Fibroblast of upper back skin (primary cell): ENCODE measurements at regions not wholly inside any gene's neighbourhood (a gene's known extent, or its start where the extent isn't known, plus 50 kb on each side); places are given as distances from the start of the nearest gene placed in this dataset.
A peak's percentile ranks its signal among the peaks of the same experiment; 100 is the strongest.
"Not testable (repeated sequence)": the region's sequence is repeated elsewhere in the genome, so short reads cannot be mapped to it uniquely, and the experiment has no call there.

Source experiments
- DNase-seq: peaks from one replicate; pipeline ENCODE4 v3.0.0-alpha.2; 2013

DNA sequence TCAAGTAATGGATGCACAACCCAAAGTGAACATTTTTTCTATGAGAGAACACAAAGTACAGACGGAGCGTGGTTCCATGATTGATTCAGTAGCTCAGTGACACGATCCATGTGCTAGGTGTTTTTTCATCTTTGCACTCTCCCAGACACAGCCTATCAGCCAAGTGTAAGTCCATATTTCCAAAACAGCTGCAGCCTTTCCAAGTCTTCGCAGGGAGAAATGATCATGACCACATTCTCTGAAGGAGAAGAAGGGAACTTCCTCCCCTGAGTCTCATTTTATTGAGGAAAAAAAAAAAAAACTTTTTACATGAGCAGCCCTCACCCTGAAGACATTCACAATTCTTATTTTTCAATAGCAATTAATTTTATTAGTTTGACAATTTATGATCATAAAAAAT, 958.3 kb downstream of the LTN1 start:
- not testable (repeated sequence) for DNase-seq

DNA sequence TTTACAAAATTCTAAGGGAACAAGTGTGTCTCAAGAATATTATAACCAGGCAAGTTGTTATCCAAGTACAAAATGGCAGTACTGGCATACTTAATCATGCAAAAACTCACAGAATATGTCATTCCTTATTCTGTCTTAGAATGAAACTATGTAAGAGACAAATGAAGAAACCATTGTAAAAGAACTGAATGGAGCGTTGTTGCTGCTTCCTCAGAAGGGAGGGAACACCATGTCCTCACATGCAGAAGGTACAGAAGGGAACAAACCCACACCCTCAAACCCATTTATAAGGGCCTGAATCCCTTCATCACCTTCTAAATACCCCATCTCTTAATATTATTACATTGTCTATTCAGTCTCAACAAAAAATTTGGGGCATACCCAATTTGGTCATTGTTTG, 960.0 kb downstream of the LTN1 start:
- not testable (repeated sequence) for DNase-seq

DNA sequence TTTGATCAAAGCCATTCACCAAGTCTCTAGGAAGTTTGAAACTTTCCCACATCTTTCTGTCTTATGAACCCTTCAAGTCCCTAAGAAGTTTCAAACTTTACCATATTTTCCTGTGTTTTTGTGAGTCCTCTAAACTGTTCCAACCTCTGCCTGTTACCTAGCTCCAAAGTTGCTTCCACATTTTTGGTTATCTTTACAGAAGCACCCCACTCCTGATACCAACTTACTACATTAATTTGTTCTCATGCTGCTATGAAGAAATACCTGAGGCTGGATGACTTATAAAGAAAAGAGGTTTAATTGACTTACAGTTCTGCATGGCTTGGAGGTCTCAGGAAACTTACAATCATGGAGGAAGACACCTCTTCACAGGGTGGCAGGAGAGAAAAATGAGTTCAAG, 961.6 kb downstream of the LTN1 start:
- DNase-seq, result not testable (repeated sequence)

DNA sequence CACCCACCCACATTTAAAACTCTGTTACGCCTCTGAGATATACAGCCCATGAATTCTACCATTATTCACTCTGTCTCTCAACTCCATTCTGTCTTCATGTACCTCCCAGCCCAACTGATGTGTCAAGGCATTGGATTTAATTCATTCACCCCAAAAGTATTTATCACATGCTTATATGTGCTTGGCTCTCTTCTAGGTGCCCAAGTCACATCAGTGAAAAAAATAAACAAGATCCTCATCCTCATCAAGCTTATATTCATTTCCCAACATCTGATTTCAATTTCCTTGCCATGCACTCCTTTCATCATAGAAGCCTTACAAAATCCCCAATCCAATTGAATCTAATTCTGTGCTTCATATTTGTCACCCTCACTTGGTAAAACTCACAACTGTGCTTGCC, 967.6 kb downstream of the LTN1 start:
- peak; percentile 1 for DNase-seq

DNA sequence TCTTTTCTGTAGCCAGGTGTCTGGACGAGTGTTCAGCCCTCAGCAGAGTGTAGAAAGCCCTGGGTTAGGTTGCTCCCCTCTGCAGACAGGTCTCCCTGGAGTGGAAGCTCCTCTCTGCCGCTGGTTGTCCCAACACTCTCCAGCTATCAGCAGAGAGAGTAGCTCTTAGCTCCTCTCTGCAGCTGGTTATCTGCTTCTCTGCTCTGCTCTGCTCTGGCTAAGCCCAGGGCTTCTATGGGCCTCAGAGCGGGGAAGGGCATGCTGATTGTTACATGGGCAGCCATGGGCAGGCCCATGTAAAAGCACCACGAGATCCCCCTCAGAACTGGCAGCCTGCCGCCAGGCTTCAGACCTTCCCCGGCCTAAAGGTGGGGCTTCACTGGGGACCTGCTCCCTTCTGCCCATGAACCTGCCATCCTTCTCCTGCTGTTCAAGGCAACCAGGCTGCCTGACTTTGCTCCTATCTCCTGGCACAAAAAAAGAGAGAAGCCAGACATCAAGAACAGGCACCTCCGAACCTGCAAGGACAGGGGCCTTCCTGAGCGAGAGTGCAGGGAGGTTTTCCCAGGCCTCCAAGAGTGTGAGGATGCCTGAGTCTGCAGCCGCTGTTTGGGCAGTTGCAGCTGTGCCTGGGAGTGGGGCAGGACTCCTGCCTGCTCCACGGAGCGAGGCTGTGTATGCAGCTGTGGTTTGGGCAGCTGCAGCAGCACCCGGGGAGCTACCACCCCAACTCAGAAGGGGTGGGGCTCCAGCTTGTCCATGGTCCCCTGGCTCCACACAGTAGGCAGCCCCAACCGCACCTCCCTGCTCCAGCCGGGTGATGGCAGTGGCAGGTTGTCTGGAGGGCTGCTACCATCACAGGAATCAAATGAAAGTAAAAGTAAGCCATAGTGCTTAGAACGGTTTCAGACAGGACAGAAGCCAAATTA, 973.7 kb downstream of the LTN1 start:
- no peak for DNase-seq

DNA sequence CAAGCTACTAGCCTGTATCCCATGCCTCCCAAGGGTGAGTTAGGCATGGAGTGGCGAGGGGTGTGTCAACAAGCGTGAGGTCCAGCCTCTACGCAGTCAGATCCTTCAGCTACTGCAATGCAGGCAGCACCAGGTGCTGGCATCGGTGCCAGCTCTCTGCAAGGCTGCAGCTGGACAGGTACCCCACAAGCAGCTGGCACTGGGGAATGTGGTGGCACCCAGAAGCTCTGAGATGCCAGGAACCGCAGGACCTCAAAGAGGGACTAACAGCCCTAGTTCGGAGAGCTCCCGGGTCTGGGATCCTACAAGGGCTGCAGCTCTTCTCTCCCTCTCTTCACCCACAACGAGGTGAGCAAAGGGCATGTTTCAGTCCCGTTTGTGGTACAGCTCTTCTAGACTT, 974.5 kb downstream of the LTN1 start:
- no peak for DNase-seq

DNA sequence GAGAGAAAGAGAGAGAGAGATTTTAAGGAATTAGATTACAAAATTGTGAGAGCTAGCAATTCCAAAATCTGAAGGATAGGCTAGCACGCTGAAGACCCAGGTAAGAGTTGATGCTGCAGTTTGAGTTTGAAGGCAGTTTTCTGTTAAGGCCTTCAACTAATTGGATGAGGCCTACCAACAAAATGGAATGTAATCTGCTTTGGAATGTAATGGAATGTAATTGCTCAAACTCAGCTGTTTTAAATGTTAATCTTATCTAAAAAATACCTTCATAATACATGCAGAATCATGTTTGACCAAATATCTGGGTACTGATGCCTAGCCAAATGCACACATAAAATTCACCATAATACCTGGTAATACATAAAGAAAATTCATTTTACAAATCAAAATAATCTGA, 976.1 kb downstream of the LTN1 start:
- DNase-seq, result no peak

DNA sequence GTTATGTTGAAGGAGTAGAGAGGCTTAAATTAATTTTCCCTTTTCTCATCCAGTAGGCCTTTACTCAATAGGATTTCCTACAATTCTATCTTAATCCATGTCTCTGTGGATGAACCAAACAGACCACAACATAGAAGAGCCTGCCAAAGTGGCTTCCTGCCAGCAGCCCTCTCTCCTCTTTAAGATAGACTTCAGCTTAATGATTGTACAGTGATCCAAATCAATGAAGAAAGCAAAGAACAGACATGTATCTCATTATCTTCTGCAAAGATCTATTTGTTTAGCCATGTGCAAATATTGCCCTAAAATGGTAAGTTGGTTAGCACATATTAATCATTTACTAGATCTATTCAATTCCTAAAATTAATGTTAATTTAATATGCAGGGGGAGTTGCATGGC, 979.6 kb downstream of the LTN1 start:
- peak; percentile 12 for DNase-seq

DNA sequence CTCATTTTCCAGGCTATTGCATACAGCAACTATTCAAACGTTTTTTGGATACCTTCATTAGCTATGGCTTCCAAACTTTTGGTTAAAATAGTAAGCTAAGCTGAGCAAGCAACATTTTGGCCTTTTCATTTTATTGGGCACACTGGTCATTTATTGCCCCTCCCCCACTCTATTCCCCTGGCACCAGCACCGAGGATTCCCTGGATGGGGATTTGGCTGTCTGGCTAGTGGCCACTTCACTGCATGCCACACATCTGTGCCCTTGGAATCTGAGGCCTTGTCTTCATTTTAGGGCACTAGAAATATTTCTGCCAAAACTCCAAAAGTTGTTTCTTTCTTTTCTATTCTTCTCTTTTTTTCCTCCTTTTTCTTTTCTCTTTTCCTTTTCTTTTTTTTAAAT, 980.7 kb downstream of the LTN1 start:
- DNase-seq, result not testable (repeated sequence)

DNA sequence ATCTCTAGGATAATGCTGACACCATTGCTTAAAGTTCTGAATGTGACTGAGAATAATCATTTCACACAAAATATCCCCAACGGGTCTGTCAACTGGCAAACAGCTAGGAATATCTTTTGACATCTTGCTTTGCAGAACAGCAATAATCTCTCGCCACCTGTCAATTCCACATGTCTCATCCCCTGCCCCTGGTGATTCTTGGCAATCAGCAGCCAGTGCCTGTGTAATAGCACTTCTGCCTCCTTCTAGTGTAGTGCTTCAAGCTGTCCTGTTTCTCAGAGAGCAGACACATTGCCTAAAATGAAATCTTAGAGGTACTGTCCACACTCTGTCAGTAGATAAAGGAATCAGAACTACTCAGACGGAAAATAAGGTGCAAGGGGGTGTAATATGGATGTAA, 984.4 kb downstream of the LTN1 start:
- DNase-seq, result peak; percentile 2

DNA sequence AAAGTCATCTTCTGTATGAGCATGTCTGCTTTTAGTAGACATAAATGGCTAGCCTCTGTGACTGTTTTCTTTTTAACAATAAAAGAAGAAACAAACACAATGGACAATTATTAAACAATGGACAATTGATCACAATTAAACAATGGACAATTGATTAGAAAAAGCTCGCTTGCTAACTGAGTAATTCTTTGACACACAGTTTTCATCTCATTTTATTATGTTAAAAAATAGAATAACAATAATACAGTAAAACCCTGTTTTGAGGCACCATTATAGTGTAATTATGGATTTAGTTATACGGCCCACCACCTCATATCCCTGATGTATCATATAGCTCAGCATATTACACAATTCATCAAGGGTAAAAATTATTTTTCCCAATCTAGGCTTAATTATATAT, 989.0 kb downstream of the LTN1 start:
- not testable (repeated sequence) for DNase-seq

DNA sequence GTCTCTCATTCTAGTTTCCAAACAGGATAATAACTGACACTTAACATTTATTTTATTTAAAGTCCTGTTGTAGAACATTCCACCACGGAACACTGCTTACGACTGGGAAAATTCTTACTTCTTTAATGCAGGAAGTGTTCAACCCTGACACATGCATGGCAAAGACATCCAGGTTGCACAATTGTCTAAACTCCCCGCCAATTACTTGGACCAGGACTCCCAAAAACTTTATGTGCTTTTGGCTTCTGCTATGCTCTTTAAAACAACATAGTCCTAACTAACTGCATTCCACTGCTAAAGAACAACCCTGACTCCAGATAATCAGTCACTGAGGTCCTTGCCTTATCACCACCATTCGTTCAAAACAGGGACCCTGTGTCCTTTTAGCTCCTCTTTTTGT, 995.8 kb downstream of the LTN1 start:
- peak; percentile 2 for DNase-seq

DNA sequence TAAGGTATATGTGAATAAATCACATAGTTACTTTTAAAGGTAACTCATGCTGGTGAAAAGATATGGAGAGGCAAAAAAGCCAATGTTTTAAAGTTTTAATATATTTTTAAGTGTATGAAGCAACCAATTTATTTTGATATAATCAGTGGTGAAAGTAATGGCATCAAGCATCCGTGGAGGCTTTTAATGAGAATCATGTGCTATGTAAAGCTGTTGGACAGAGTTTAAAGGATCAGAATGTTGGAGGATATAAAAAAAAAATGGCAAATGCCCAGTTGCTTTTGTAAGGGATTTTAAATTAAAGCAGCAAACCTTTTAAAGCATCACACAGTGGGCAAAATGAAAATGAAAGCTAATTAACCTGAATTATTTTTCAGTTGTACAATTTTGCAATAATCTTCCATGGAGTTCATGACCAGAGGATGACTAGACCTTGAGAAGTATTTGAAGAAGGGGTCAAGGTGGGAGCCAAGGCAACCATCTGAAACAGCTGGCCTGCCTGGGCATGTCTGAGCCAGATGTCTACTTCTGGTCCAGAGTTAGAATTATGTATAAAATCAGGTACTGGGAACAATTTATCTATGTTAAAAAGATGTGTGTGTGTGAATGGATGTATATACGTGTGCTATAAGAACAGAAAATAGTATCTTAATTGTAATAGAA, 1007.9 kb downstream of the LTN1 start:
- DNase-seq, result peak; percentile 7

DNA sequence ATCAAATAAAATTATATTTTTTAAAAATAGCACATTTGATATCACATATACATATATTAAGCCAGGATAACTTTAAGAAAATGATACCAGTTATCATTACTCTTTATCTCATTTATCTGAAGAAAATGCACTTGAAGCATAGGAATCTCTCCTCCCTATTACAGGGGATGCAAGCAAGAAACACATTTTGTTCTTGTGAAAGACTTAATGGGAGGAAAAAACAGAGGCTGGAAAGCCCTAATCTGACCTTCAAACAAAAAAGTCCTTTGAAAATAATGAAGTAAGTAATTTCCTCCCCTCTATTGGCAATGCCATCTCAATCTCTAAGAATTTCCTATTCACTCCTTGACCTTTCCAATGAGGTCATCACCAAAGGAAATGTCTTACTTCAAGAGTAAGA, 1012.6 kb upstream of the ADAMTS5 start:
- DNase-seq, result not testable (repeated sequence)

DNA sequence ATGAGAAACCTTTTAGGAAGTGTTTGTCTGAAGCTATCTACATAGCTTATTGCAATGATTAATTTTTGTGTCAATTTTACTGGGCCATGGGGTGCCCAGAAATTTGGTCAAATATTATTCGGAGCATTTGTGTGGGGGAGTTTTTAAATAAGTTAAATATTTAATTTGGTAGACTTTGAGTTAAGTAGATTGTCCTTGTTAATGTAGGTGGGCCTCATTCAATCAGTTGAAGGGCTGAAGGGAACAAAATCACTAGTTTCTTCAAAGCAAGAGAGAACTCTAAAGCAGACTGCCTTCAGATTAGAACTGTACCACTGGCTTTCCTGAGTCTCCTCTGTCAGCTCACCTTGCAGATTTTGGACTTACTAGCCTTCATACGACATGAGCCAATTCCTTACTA, 1008.6 kb upstream of the ADAMTS5 start:
- DNase-seq, result no peak

DNA sequence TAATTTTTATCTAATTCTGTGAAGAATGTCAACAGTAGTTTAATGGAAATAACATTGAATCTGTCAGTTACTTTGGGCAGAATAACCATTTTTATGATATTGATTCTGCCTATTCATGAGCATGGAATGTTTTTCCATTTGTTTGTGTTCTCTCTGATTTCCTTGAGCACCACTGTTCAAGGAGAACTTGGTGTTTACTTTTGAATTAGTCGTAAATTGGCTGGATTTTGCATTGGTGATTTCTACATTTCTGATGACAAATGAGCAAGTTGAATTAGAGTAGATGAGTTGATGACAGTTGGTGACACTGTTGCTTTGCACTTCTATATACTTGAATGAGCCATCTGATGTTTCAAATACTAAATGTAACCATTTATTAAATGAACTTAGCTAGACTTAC, 1007.3 kb upstream of the ADAMTS5 start:
- DNase-seq, result not testable (repeated sequence)

DNA sequence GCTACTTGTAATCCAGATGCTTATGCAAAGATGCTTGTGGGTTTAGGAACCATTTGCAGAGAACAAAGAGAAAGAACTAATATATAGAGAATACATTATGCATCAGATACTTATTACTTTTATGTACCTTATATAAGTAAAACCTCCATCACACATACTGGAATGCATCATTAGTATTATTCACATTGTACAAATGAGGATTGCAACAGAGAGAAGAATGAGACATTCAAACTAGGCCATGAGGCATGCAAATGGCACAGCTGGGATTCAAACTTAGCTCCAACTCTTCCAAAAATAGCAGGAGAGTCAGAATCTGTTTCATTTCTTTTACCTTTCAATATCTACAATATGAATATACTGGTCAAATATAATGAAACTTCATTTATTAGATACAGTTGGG, 1001.4 kb upstream of the ADAMTS5 start:
- DNase-seq, result peak; percentile 24

DNA sequence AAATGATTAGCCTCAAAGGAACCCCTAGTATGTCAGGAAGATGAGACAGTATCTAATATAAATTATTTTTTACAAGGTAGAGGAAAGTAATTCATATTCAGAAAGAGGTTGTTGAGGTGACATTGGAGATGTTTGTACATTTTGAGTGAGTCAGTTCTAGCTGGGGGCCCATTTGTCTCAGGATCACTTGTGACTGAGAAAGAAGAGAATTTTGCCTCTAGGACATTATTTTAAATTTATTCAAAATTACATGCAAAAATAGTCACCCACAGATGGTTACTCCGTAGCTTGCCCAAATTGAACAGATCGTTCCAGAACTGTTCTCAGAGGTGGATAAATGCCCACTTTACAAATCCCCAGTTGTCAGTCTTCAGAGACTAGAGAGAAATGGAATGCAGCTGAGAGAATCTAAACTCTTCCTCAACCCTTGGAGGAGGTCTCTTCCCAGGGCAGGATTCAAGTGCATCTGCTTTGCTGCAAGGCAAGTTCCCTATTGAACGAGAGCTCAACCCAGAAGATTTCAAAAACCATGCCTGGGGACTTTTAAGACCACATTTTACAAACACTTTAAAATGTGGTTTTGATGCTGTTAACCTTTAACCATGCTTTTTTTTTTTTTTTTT, 987.8 kb upstream of the ADAMTS5 start:
- peak; percentile 5 for DNase-seq

DNA sequence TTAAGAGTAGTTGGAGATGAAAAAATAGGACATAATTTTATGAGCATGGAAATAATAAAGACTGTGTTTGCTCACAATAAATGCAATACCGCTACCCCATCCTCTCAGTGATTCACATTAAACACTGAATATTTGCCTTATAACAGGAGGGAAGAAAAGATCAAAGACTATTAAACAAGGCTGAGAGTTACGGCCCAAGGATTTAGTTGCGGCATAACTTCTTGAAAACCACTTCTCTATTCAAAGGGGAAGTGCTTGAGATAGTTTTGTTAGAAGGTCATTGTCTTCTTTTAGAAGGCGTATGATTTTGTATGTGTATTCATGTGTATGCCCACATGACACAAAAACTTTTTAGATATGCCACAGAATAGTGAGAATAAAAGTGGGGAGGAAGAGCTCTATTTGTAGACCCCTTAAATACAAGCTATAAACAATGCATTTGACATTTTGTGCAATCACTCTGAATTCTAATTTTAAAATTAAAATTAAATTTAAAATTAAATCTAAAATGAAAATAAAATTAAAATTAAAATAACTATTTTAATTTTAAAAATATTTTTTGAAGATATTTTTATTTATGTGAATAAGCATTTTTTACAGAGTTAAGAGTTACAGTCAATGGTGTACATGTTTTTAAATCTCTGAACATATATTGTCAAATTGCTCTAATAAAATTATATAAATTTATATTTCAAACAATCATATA, 986.6 kb upstream of the ADAMTS5 start:
- DNase-seq, result peak; percentile 4

DNA sequence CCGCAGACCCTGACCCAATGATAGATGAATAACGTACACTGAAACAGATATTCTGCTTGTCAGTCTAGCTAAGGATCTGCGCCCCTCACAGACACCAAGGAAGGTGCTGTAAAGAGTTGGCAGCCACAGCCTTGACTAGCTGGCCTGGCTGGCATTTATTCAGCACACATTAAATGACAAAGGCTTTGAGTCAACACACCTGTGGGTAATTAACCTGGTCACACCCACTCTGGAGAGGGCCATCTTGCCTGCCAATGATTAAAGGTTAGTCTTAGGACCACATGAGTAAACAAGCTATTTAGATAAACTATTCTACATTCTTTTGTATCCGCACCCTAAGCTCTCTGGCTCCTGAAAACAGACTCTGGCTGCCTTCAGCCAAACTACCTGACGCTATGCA, 982.2 kb upstream of the ADAMTS5 start:
- not testable (repeated sequence) for DNase-seq

DNA sequence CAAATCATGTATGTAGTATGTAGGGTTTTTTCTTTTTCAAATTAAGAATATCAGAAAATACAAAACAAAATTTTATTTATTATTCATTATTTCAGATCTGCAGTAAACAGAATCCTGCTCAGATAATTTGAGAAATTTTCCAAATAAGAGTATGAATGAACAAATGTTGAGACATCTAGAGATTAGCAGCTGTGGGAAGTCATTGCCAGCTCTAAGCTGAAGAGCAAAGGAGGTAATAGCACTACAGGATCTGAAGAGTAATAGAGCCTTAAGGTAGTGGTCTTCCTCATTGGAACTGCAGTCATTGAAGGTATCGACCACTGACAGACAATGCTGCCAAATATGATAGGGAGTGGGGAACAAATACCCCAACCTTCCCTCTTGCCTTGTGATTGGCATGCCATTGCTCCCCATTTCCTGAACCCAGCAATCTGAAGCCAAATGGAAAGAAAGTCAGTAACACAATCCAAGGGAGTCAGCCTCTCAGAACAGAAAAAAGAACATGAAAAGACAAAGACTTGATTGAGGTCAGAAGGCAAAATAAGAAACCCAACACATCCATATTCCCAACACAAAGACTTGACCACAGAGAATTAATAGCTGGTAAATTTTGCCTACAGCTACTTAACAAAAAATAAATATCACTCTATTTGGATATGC, 963.4 kb upstream of the ADAMTS5 start:
- DNase-seq, result not testable (repeated sequence)

DNA sequence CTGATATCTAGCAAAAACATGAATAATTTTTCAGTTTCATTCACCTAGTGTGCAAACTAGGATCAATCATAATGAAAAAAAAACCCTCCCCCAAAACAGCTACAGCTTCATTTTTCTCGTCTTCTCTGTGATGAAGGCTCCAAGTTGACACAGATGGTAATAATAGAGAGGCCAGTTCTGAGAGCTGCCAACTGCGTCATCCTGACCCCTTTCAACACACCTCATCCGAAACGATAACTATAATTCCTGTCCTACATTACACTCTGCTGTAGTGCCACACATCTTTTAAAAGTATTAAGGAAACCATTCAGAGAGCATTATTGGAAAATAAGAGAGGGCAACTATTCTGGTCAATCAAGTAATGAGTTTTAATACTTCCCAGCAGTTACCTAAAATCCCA, 962.3 kb upstream of the ADAMTS5 start:
- peak; percentile 80 for DNase-seq
